Esophagus muscularis mucosa (tissue), 4 donors: ENCODE measurements at regions not wholly inside any gene's neighbourhood (a gene's known extent, or its start where the extent isn't known, plus 50 kb on each side); places are given as distances from the start of the nearest gene placed in this dataset.

ENCODE experiments used
- DNase-seq: peaks from one replicate; pipeline ENCODE4 v3.0.0-alpha.2; 2017; ENCODE audit errors: extremely low spot score
- H3K27ac ChIP-seq, 4 donors: fragments of 200-600 bp; sonication (generic); replicated peaks in 1 of 4; 1 replicate in 3 of 4; 2 replicates in 1 of 4; pipeline ENCODE4 v1.5.1; 2016 to 2019; ENCODE audit warnings: mild to moderate bottlenecking in 1 of 4
- H3K27me3 ChIP-seq, 4 donors: fragments of 200-600 bp; sonication (generic); one replicate each; pipeline versions ENCODE4 v1.5.1 to v1.6.0; 2016 to 2019
- H3K36me3 ChIP-seq, 4 donors: fragments of 200-600 bp; sonication (generic); one replicate each; pipeline ENCODE4 v1.5.1; 2016 to 2019
- H3K4me1 ChIP-seq, 4 donors: fragments of 200-600 bp; sonication (generic); one replicate each; pipeline ENCODE4 v1.5.1; 2016 to 2019
- H3K4me3 ChIP-seq, 4 donors: fragments of 200-600 bp; sonication (generic); 1 replicate in 2 of 4; 2 replicates in 2 of 4; pipeline ENCODE4 v1.5.1; 2016 to 2019; ENCODE audit warnings: mild to moderate bottlenecking in 4 of 4, moderate library complexity in 1 of 4
- H3K9me3 ChIP-seq, 4 donors: fragments of 200-600 bp; sonication (generic); 1 replicate in 3 of 4; 2 replicates in 1 of 4; pipeline ENCODE4 v1.5.1; 2016 to 2019
- EP300 ChIP-seq: sonication (generic); formaldehyde crosslinking; IDR thresholded peaks from one replicate; pipeline ENCODE4 v1.6.1; 2017; ENCODE audit warnings: antibody characterized with exemption
- POLR2A ChIP-seq: fragments of 450-650 bp; IDR thresholded peaks from one replicate; pipeline ENCODE4 v1.6.1; 2017; ENCODE audit warnings: antibody characterized with exemption, moderate library complexity, mild to moderate bottlenecking, low read depth
- POLR2AphosphoS5 ChIP-seq, 2 donors: sonication (generic); formaldehyde crosslinking; IDR thresholded peaks; one replicate each; pipeline ENCODE4 v1.6.1; 2017; ENCODE audit warnings: antibody characterized with exemption in 2 of 2
- WGBS: methylation state at CpG from one replicate; pipeline ENCODE4 v1.1.5; 2018; 5-methylcytosine and 5-hydroxymethylcytosine counted together
- intact Hi-C: fragments of 100-400 bp; cut with DNase I; formaldehyde crosslinking; loops from one replicate; pipeline ENCODE4 v1.15.1; 2023
- TF ChIP-seq, protein P1 (sequence below), 3 experiments: fragments of 200-600 bp in 2 of 3; fragments of 450-650 bp in 1 of 3; sonication (generic) in 2 of 3; IDR thresholded peaks; one replicate each; pipeline ENCODE4 v1.5.1; 2017 to 2019; ENCODE audit warnings: antibody characterized with exemption in 3 of 3, mild to moderate bottlenecking in 2 of 3, moderate library complexity in 1 of 3

DNA sequence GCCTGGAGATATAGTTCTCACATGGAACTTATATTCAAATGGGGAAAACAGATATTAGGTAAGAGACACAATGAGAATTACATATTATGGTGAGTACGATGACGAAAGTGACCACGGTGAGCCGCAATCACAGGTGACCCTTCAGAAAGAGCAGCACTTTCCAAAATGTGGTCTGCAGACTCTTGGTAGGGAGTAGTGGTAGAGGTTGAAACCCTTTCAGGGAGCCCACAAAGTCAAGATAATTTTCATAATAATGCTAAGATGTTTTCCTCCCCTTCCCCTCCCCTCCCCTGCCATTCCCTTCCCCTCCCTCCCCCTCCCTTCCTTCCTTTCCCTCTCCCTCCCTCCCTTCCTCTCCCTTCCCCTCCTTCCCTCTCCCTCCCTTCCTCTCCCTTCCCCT is 83.5 kb upstream of the AKT3 start:
- 98% methylated on average over 4 of the region's 4 CpGs for WGBS
- peaks cover 0 to 23% (median 9%) of the 10 kb centered on the region in 4 donors for H3K27me3 ChIP-seq
- no peak overlapping the region for H3K4me3 ChIP-seq
- H3K9me3 ChIP-seq: peaks cover 0 to 6% (median 0%) of the 10 kb centered on the region in 4 donors
- peaks cover 0 to 5% (median 0%) of the 10 kb centered on the region in 4 donors for H3K4me1 ChIP-seq
- TF ChIP-seq EP300 (no peak), POLR2AphosphoS5 (IDR thresholded peaks at IDR 0.05) (no peak), POLR2A (no peak)
- TF ChIP-seq, protein P1, sequence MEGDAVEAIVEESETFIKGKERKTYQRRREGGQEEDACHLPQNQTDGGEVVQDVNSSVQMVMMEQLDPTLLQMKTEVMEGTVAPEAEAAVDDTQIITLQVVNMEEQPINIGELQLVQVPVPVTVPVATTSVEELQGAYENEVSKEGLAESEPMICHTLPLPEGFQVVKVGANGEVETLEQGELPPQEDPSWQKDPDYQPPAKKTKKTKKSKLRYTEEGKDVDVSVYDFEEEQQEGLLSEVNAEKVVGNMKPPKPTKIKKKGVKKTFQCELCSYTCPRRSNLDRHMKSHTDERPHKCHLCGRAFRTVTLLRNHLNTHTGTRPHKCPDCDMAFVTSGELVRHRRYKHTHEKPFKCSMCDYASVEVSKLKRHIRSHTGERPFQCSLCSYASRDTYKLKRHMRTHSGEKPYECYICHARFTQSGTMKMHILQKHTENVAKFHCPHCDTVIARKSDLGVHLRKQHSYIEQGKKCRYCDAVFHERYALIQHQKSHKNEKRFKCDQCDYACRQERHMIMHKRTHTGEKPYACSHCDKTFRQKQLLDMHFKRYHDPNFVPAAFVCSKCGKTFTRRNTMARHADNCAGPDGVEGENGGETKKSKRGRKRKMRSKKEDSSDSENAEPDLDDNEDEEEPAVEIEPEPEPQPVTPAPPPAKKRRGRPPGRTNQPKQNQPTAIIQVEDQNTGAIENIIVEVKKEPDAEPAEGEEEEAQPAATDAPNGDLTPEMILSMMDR (IDR thresholded peaks at IDR 0.05): no peak
- no peak overlapping the region for H3K27ac ChIP-seq
- no peak for DNase-seq
- no peaks in the 10 kb centered on the region for H3K36me3 ChIP-seq
- intact Hi-C loops: no loop called here

DNA sequence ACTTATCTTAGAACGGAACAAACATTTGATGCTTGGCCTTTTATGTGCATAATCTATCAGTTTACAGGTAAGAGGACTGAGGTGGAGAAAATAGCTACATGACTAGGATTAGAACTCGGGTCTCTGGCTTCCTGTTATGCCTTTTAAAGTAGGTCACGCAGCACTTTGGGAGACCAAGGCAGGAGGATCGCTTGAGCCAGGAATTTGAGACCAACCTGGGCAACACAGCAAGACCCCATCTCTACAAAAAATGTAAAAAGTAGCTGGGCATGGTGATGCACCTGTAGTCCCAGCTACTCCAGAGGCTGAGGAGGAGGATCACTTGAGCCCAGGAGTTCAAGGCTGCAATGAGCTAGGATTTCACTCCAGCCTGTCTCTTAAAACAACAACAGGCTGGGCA is 81.9 kb upstream of the AKT3 start:
- H3K4me1 ChIP-seq: peaks cover 0 to 5% (median 0%) of the 10 kb centered on the region in 4 donors
- 85% methylated on average over 4 of the region's 4 CpGs for WGBS
- intact Hi-C loops: no loop called here
- H3K4me3 ChIP-seq: no peak overlapping the region
- peaks cover 0 to 23% (median 9%) of the 10 kb centered on the region in 4 donors for H3K27me3 ChIP-seq
- peaks cover 0 to 6% (median 0%) of the 10 kb centered on the region in 4 donors for H3K9me3 ChIP-seq
- no peak overlapping the region for H3K27ac ChIP-seq
- DNase-seq: no peak
- no peaks in the 10 kb centered on the region for H3K36me3 ChIP-seq
- TF ChIP-seq, protein P1 (IDR thresholded peaks at IDR 0.05): no peak
- TF ChIP-seq POLR2AphosphoS5 (IDR thresholded peaks at IDR 0.05) (no peak), POLR2A (no peak), EP300 (no peak)

DNA sequence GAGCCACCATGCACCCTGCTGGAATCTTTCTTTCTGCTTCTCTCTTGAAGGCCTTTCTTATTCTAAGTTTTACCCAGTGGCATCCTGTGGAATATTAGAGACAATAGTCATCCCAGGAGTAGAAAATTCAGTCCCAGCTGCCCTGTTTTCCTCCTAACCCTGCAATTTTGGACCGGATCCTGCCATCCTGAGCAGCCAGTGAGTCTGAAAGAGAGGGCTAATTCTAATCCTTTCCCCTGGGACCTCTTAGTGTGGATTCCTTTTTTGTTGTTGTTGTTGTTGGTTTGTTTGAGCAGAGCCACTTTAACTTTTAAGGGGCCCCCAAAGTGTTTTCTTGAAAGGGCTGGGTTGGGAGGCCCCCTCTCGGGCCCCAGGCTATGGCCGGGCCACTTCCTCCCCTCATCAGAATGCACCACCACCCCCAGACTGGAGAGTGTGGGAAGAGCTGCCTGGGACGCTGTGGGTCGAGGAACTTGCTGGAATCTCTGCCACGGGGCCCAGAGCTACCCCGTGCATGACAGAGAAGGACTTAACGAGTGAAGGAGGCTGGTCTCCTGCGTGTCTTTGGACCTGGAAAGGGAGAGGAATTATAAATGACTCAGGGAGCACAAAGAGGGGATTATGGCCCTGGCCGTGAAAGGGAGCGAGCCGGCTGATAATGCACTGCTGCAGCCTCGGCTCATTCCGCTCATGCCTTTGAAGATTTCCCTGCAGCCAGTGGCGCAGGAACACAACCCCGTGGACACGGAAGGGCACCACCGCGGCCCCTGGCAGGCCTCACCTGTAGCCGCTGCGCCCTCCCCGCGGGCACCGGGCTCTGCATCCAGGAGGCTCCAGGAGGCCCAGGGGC is 81.0 kb upstream of the AKT3 start:
- no peak overlapping the region for H3K27ac ChIP-seq
- H3K36me3 ChIP-seq: no peaks in the 10 kb centered on the region
- no peak overlapping the region for H3K4me3 ChIP-seq
- H3K9me3 ChIP-seq: peaks cover 0 to 6% (median 0%) of the 10 kb centered on the region in 4 donors
- DNase-seq: no peak
- peaks cover 0 to 23% (median 9%) of the 10 kb centered on the region in 4 donors for H3K27me3 ChIP-seq
- H3K4me1 ChIP-seq: peaks cover 0 to 5% (median 0%) of the 10 kb centered on the region in 4 donors
- intact Hi-C loops: no loop called here
- no peak for TF ChIP-seq EP300
- no peak for TF ChIP-seq POLR2A
- TF ChIP-seq, protein P1 (IDR thresholded peaks at IDR 0.05): no peak
- no peak for TF ChIP-seq POLR2AphosphoS5 (IDR thresholded peaks at IDR 0.05)
- WGBS: 31% methylated on average over 15 of the region's 24 CpGs

DNA sequence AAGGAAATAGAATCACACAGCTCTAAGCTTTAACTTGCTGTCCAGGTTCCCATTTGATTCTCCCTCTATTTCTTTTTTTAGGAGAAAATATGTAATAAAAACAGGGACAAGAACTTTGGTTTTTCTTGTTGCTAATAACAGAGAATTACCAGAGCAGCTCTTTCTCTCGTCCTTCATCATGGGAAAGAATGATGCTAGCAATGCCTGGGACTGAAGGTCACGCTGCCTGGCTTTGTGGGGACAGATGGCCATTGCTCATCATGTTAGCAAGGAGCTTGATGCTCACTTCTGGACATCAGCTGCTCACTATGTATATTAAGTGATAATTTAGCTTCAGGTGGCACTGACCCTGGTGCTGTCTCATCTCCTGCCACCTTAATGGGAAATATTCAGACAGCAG is 77.3 kb upstream of the AKT3 start:
- intact Hi-C loops: no loop called here
- 83% methylated on average over 2 of the region's 2 CpGs for WGBS
- H3K4me3 ChIP-seq: no peak overlapping the region

More for the DNA sequence above, 77.3 kb upstream of the AKT3 start:
- Histone ChIP-seq H3K27me3 (peaks cover 0 to 15% (median 9%) of the 10 kb centered on the region in 4 donors), H3K9me3 (no peaks in the 10 kb centered on the region), H3K36me3 (no peaks in the 10 kb centered on the region), H3K27ac (no peak overlapping the region), H3K4me1 (peaks cover 0 to 5% (median 0%) of the 10 kb centered on the region in 4 donors)
- TF ChIP-seq EP300 (no peak), POLR2AphosphoS5 (IDR thresholded peaks at IDR 0.05) (no peak), POLR2A (no peak)
- TF ChIP-seq, protein P1 (IDR thresholded peaks at IDR 0.05): no peak
- no peak for DNase-seq
